WERI-Rb-1 (cell line): ENCODE measurements at regions not wholly inside any gene's neighbourhood (a gene's known extent, or its start where the extent isn't known, plus 50 kb on each side); places are given as distances from the start of the nearest gene placed in this dataset.

ENCODE experiments used
- DNase-seq: peaks from one replicate; pipeline ENCODE4 v3.0.0-alpha.2; 2020
- H3K27ac ChIP-seq: fragments of 250-450 bp; sonication (Bioruptor Pico); 2 replicates; pipeline ENCODE4 v1.5.1; 2020; ENCODE audit warnings: mild to moderate bottlenecking, moderate library complexity
- H3K27me3 ChIP-seq: fragments of 250-450 bp; sonication (Bioruptor Pico); 2 replicates; pipeline ENCODE4 v1.5.1; 2021; ENCODE audit warnings: mild to moderate bottlenecking, low read depth, moderate library complexity; ENCODE audit not compliant: insufficient read depth, severe bottlenecking
- H3K36me3 ChIP-seq: fragments of 250-450 bp; sonication (Bioruptor Pico); 2 replicates; pipeline ENCODE4 v1.5.1; 2020; ENCODE audit warnings: mild to moderate bottlenecking, moderate library complexity
- H3K4me3 ChIP-seq: 2 replicates; pipeline ENCODE4 v1.5.1; 2011; ENCODE audit warnings: low read depth, mild to moderate bottlenecking, control low read depth, low read length
- H3K9me3 ChIP-seq: fragments of 250-450 bp; sonication (Bioruptor Pico); 2 replicates; pipeline ENCODE4 v1.5.1; 2021; ENCODE audit warnings: mild to moderate bottlenecking, moderate library complexity; ENCODE audit not compliant: severe bottlenecking
- TF ChIP-seq, protein P1 (sequence below): IDR thresholded peaks from 2 replicates; pipeline ENCODE4 v1.5.1; 2011; ENCODE audit warnings: low read depth, mild to moderate bottlenecking, control low read depth, inconsistent platforms, low read length

DNA sequence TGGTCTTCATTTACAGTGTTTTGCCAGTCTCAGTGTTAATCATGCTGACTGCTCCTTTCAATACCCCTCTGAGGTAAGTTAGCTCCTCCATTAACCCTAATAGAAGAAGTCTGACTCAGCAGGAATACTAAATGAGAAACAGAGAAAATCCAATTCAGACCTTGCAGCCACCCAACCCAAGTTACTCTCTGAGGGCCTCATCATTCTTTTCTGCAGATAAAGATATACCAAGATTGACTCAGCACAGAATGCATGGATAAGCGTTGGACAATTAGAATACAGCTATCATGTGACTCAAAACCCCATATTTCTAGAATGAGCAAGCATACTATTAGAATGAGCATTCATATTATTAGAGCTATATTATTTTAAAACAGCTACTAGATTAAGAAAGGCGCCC is 389.1 kb upstream of the SGO1 start:
- H3K9me3 ChIP-seq: no peaks in the 10 kb centered on the region
- TF ChIP-seq, protein P1, sequence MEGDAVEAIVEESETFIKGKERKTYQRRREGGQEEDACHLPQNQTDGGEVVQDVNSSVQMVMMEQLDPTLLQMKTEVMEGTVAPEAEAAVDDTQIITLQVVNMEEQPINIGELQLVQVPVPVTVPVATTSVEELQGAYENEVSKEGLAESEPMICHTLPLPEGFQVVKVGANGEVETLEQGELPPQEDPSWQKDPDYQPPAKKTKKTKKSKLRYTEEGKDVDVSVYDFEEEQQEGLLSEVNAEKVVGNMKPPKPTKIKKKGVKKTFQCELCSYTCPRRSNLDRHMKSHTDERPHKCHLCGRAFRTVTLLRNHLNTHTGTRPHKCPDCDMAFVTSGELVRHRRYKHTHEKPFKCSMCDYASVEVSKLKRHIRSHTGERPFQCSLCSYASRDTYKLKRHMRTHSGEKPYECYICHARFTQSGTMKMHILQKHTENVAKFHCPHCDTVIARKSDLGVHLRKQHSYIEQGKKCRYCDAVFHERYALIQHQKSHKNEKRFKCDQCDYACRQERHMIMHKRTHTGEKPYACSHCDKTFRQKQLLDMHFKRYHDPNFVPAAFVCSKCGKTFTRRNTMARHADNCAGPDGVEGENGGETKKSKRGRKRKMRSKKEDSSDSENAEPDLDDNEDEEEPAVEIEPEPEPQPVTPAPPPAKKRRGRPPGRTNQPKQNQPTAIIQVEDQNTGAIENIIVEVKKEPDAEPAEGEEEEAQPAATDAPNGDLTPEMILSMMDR: no peak
- no peaks in the 10 kb centered on the region for H3K27me3 ChIP-seq
- no peaks in the 10 kb centered on the region for H3K36me3 ChIP-seq
- no peak overlapping the region for H3K4me3 ChIP-seq
- DNase-seq: no peak
- H3K27ac ChIP-seq: no peak overlapping the region

DNA sequence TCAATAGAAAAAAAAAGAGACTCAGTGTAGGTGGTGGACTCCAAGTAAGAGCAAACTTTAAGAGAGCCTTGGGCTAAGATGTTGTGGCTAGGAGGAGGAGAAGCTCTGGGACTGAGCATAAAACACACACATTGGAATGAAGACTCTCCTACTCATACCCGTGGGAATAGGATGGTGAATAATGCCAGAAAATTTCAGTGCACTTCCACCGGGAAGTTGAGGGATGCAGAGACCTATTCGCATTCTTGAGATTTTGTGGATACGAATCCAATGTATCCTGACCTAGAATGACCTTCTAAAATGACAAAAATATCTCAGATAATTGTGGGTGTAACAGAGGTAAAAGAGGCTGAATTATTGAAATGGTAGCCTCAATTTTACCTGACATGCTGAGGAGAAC is 388.7 kb upstream of the SGO1 start:
- no peak overlapping the region for H3K4me3 ChIP-seq
- no peaks in the 10 kb centered on the region for H3K27me3 ChIP-seq
- H3K9me3 ChIP-seq: no peaks in the 10 kb centered on the region
- no peak overlapping the region for H3K27ac ChIP-seq
- DNase-seq: no peak
- TF ChIP-seq, protein P1: no peak
- H3K36me3 ChIP-seq: no peaks in the 10 kb centered on the region

DNA sequence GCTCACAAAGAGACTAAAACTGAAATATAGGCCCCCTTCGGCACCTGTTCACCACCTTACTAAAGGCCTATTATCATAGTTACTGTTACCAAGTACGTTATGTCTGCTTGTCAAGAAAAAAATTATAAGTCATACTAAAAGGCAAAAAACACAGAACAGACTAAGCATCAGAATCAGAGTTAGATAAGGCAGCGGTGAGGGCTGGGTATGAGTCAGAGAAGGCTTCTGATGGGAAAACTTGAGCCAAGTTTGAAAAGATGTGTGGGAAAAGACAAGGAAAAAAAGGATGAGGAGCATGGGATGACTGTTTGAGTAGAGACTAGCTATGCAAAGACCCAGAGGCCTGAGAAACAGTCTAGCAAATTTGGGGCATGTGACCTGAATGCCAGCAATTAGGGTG is 387.2 kb upstream of the SGO1 start:
- Histone ChIP-seq H3K27me3 (no peaks in the 10 kb centered on the region), H3K36me3 (no peaks in the 10 kb centered on the region), H3K9me3 (no peaks in the 10 kb centered on the region), H3K4me3 (no peak overlapping the region), H3K27ac (no peak overlapping the region)
- TF ChIP-seq, protein P1: no peak
- DNase-seq: no peak

DNA sequence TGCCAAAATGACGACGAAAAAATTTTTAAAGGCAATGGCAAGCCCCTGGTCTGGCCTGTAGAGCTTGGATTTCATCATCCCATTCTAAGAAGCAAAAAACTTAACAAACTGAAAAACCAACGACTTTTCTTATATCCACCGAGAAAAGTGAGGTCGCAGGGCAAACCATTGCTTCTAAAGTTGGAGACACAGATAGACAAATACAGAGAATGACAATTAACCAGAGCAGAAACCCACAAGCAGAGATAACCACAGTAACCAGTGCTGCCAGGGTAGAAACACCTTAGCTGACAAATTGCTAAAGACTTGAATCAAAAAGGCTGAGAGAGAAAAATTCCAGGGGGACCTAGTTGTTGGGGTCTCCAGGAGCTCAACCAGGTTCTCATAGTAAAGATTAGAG is 386.5 kb upstream of the SGO1 start:
- DNase-seq: no peak
- Histone ChIP-seq H3K27me3 (no peaks in the 10 kb centered on the region), H3K36me3 (no peaks in the 10 kb centered on the region), H3K9me3 (no peaks in the 10 kb centered on the region), H3K27ac (no peak overlapping the region), H3K4me3 (no peak overlapping the region)
- TF ChIP-seq, protein P1: no peak

DNA sequence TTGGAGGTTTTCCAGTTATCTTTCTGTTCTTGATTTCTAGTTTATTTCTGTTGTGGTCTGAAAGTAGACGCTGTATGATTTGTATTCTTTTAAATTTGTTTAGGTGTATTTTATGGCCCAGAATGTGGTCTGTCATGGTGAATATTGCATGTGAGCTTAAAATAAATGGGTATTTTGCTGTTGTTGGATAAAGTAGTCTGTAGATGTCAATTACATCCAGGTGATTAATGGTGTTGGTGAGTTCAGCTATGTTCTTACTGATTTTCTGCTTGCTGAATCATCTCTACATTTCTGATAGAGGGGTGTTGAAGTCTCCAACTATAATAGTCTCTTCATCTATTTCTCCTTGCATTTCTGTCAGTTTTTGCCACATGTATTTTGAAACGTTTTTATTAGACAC is 383.3 kb upstream of the SGO1 start:
- TF ChIP-seq, protein P1: no peak
- no peak for DNase-seq
- Histone ChIP-seq H3K4me3 (no peak overlapping the region), H3K36me3 (no peaks in the 10 kb centered on the region), H3K9me3 (no peaks in the 10 kb centered on the region), H3K27ac (no peak overlapping the region), H3K27me3 (no peaks in the 10 kb centered on the region)

DNA sequence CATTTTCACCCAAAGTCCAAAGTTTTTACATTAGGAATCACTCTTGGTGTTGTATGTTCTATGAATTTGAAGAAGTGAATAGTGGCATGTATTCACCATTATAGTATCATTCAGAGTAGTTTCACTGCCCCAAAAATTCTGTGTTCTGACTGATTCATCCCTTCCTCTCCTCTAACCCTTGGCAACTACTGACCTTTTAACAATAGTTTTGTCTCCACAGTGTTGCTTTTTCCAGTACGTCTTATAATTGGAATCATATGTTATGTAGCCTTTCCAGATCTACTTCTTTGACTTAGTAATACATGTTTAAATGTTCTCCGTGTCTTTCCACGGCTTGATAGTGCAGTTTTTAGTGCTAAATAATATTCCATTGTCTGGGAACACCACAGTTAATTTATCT is 379.0 kb upstream of the SGO1 start:
- no peak overlapping the region for H3K27ac ChIP-seq
- no peak overlapping the region for H3K4me3 ChIP-seq
- no peaks in the 10 kb centered on the region for H3K36me3 ChIP-seq
- TF ChIP-seq, protein P1: no peak
- no peaks in the 10 kb centered on the region for H3K27me3 ChIP-seq
- no peaks in the 10 kb centered on the region for H3K9me3 ChIP-seq
- DNase-seq: no peak
